ENCODE measurements at regions not wholly inside any gene's neighbourhood (a gene's known extent, or its start where the extent isn't known, plus 50 kb on each side); places are given as distances from the start of the nearest gene placed in this dataset.

GRCh38 chr11:116333001-116333535 is 439.7 kb downstream of the BUD13 start:
- Histone ChIP-seq H3K4me2 (no peak overlapping the region), H4K20me1 (ENCODE audit: low read depth) (no peaks in the 10 kb centered on the region), H3F3A (ENCODE audit: low read depth) (no peaks in the 10 kb centered on the region), H2AFZ (replicated peaks) (no peak overlapping the region), H3K27me3 (no peaks in the 10 kb centered on the region), H3K4me3 (no peak overlapping the region), H3K9me3 (ENCODE audit: low read depth) (no peaks in the 10 kb centered on the region), H3K9ac (no peak overlapping the region), H3K36me3 (no peaks in the 10 kb centered on the region), H3K4me1 (no peaks in the 10 kb centered on the region), H3K79me2 (ENCODE audit: low read depth) (no peaks in the 10 kb centered on the region), H3K27ac (no peak overlapping the region)
- no peak for TF ChIP-seq EZH2 (IDR thresholded peaks at IDR 0.05)
- DNase-seq (ENCODE audit: low spot score): no peak
- Mint-ChIP-seq H3K4me3 (peak overlapping the region; percentile 30), H3K9me3 (peaks cover 5% of the 10 kb centered on the region), H3K27me3 (ENCODE audit: insufficient read depth, low read depth) (peaks cover 5% of the 10 kb centered on the region), H3K4me1 (peaks cover 19% of the 10 kb centered on the region), H3K36me3 (no peaks in the 10 kb centered on the region), H3K27ac (peak overlapping the region; percentile 77)

GRCh38 chr11:116332391-116332790 is 440.4 kb downstream of the BUD13 start:
- Mint-ChIP-seq H3K9me3 (peaks cover 5% of the 10 kb centered on the region), H3K4me3 (no peak overlapping the region), H3K36me3 (no peaks in the 10 kb centered on the region), H3K27ac (peak overlapping the region; percentile 77), H3K27me3 (ENCODE audit: insufficient read depth, low read depth) (peaks cover 2% of the 10 kb centered on the region), H3K4me1 (peaks cover 19% of the 10 kb centered on the region)
- H3K4me1 ChIP-seq: no peaks in the 10 kb centered on the region
- H3K79me2 ChIP-seq (ENCODE audit: low read depth): no peaks in the 10 kb centered on the region
- no peaks in the 10 kb centered on the region for H3F3A ChIP-seq (ENCODE audit: low read depth)
- no peak for TF ChIP-seq EZH2 (IDR thresholded peaks at IDR 0.05)
- TF ChIP-seq EZH2phosphoT487 (IDR thresholded peaks at IDR 0.05): no peak
- TF ChIP-seq CTCF (IDR thresholded peaks at IDR 0.05): no peak
- H3K4me2 ChIP-seq: no peak overlapping the region
- H3K9ac ChIP-seq: no peak overlapping the region
- no peak overlapping the region for H3K27ac ChIP-seq
- H2AFZ ChIP-seq (replicated peaks): no peak overlapping the region
- no peaks in the 10 kb centered on the region for H3K36me3 ChIP-seq
- H3K27me3 ChIP-seq: no peaks in the 10 kb centered on the region
- no peak overlapping the region for H3K4me3 ChIP-seq
- DNase-seq (ENCODE audit: low spot score): no peak
- H3K9me3 ChIP-seq (ENCODE audit: low read depth): no peaks in the 10 kb centered on the region
- H4K20me1 ChIP-seq (ENCODE audit: low read depth): no peaks in the 10 kb centered on the region

GRCh38 chr11:116331381-116331780 is 441.4 kb downstream of the BUD13 start:
- no peak overlapping the region for H2AFZ ChIP-seq (replicated peaks)
- no peak overlapping the region for H3K4me3 ChIP-seq
- Mint-ChIP-seq H3K36me3 (no peaks in the 10 kb centered on the region), H3K4me3 (no peak overlapping the region), H3K4me1 (peaks cover 19% of the 10 kb centered on the region), H3K9me3 (peaks cover 2% of the 10 kb centered on the region), H3K27me3 (ENCODE audit: insufficient read depth, low read depth) (peaks cover 7% of the 10 kb centered on the region), H3K27ac (no peak overlapping the region)
- H3K79me2 ChIP-seq (ENCODE audit: low read depth): no peaks in the 10 kb centered on the region
- no peaks in the 10 kb centered on the region for H3K36me3 ChIP-seq
- no peaks in the 10 kb centered on the region for H4K20me1 ChIP-seq (ENCODE audit: low read depth)
- H3K4me2 ChIP-seq: no peak overlapping the region
- no peak overlapping the region for H3K27ac ChIP-seq
- no peak overlapping the region for H3K9ac ChIP-seq
- H3K27me3 ChIP-seq: no peaks in the 10 kb centered on the region
- no peak for TF ChIP-seq EZH2phosphoT487 (IDR thresholded peaks at IDR 0.05)
- TF ChIP-seq EZH2 (IDR thresholded peaks at IDR 0.05): no peak
- TF ChIP-seq CTCF (IDR thresholded peaks at IDR 0.05): no peak
- H3K9me3 ChIP-seq (ENCODE audit: low read depth): no peaks in the 10 kb centered on the region
- H3F3A ChIP-seq (ENCODE audit: low read depth): no peaks in the 10 kb centered on the region
- no peak for DNase-seq (ENCODE audit: low spot score)
- no peaks in the 10 kb centered on the region for H3K4me1 ChIP-seq

GRCh38 chr11:116330439-116331185 is 442.2 kb downstream of the BUD13 start:
- H3K4me3 Mint-ChIP-seq: no peak overlapping the region
- TF ChIP-seq EZH2phosphoT487 (IDR thresholded peaks at IDR 0.05) (no peak), CTCF (IDR thresholded peaks at IDR 0.05) (no peak), EZH2 (IDR thresholded peaks at IDR 0.05) (no peak)

More at GRCh38 chr11:116330439-116331185, 442.2 kb downstream of the BUD13 start:
- no peak overlapping the region for H3K4me3 ChIP-seq
- no peaks in the 10 kb centered on the region for H3K79me2 ChIP-seq (ENCODE audit: low read depth)
- no peaks in the 10 kb centered on the region for H3K36me3 ChIP-seq
- H3K36me3 Mint-ChIP-seq: no peaks in the 10 kb centered on the region
- no peaks in the 10 kb centered on the region for H3K9me3 ChIP-seq (ENCODE audit: low read depth)
- H3K4me1 Mint-ChIP-seq: peaks cover 19% of the 10 kb centered on the region
- H3K9ac ChIP-seq: no peak overlapping the region
- no peaks in the 10 kb centered on the region for H3K4me1 ChIP-seq
- H3K27ac Mint-ChIP-seq: no peak overlapping the region
- no peak for DNase-seq (ENCODE audit: low spot score)
- no peak overlapping the region for H2AFZ ChIP-seq (replicated peaks)
- H3K4me2 ChIP-seq: no peak overlapping the region
- no peaks in the 10 kb centered on the region for H3K9me3 Mint-ChIP-seq
- peaks cover 7% of the 10 kb centered on the region for H3K27me3 Mint-ChIP-seq (ENCODE audit: insufficient read depth, low read depth)
- H3K27me3 ChIP-seq: no peaks in the 10 kb centered on the region
- no peaks in the 10 kb centered on the region for H3F3A ChIP-seq (ENCODE audit: low read depth)
- H4K20me1 ChIP-seq (ENCODE audit: low read depth): no peaks in the 10 kb centered on the region
- no peak overlapping the region for H3K27ac ChIP-seq
